ENCODE measurements at regions not wholly inside any gene's neighbourhood (a gene's known extent, or its start where the extent isn't known, plus 50 kb on each side); places are given as distances from the start of the nearest gene placed in this dataset.

DNA sequence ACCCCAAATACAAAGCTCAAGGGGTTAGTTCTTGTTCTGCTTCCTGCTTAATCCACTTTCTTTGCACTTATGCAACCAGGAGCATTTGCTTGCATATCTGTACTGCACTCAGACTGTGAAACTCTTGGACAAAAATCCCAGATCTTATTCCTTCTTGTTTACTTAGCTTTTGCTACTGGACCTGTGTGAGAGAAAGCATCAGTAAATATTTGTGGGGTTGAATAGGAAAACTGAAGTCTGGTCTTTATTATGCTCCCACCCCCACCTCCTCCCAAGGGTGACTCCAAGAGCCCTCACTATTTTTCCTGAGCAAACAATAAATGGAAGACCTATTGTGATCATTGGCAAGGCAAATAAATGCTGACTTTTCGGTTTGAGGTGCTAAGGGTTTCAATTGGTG is 57.1 kb upstream of the VSTM2A start:
- CTCF ChIA-PET (ENCODE audit: partially characterized antibody): no interaction called here
- Histone ChIP-seq H3K4me1 (replicated peaks in 1 of 4; ENCODE audit: control insufficient read depth in 3 of 4, insufficient read depth in 4 of 4, low read length in 3 of 4) (no peaks in the 10 kb centered on the region), H3K79me2 (ENCODE audit: control insufficient read depth in 1 of 2, insufficient read depth in 2 of 2, low read length in 2 of 2) (no peaks in the 10 kb centered on the region), H2BK15ac (ENCODE audit: low read length) (no peak overlapping the region), H2BK12ac (ENCODE audit: low read depth, low read length) (no peak overlapping the region), H2BK120ac (replicated peaks; ENCODE audit: low read depth, low read length) (no peak overlapping the region), H4K5ac (ENCODE audit: insufficient read length, low read depth, low read length) (no peak overlapping the region), H3K4ac (replicated peaks; ENCODE audit: insufficient read length, low read depth, low read length) (no peak overlapping the region), H4K91ac (replicated peaks; ENCODE audit: insufficient read length, low read length) (no peak overlapping the region), H2BK5ac (ENCODE audit: low read depth, low read length) (no peak overlapping the region), H3K27ac (ENCODE audit: low read depth, low read length) (no peak overlapping the region), H3K56ac (replicated peaks; ENCODE audit: insufficient read length, low read depth, low read length) (no peak overlapping the region), H2AK5ac (ENCODE audit: low read depth, low read length) (no peak overlapping the region), H4K20me1 (replicated peaks in 1 of 2; ENCODE audit: control insufficient read depth in 1 of 2, insufficient read depth in 2 of 2, low read length in 2 of 2) (no peaks in the 10 kb centered on the region), H4K8ac (ENCODE audit: extremely low read depth, insufficient read depth, low read length) (no peak overlapping the region), H3K27me3 (replicated peaks in 1 of 4; ENCODE audit: control insufficient read depth in 3 of 4, extremely low read depth in 1 of 4, insufficient read depth in 3 of 4, low read length in 3 of 4) (no peaks in the 10 kb centered on the region), H2AFZ (ENCODE audit: low read length) (no peak overlapping the region), H3K23ac (ENCODE audit: insufficient read length) (no peak overlapping the region), H3K36me3 (ENCODE audit: control insufficient read depth in 2 of 4, insufficient read depth in 4 of 4, low read length in 3 of 4) (no peaks in the 10 kb centered on the region), H2BK20ac (ENCODE audit: low read length) (no peak overlapping the region), H3K9ac (replicated peaks in 1 of 4; ENCODE audit: extremely low read depth in 1 of 4, low read depth in 3 of 4, low read length in 3 of 4) (no peak overlapping the region), H3K4me2 (ENCODE audit: insufficient read depth in 1 of 2, low read depth in 2 of 2, low read length in 2 of 2) (no peak overlapping the region), H3K4me3 (ENCODE audit: extremely low read depth in 1 of 4, insufficient read depth in 2 of 4, low read depth in 3 of 4, low read length in 4 of 4) (no peak overlapping the region), H3K79me1 (ENCODE audit: low read depth, low read length) (no peaks in the 10 kb centered on the region), H3K14ac (ENCODE audit: insufficient read length) (no peak overlapping the region), H3K9me3 (ENCODE audit: insufficient read depth in 2 of 2, low read depth in 1 of 2, low read length in 1 of 2) (0 out of 4 replicates have a peak, but pooled peaks cover 0 to 2% of the 10 kb centered on the region in 2 experiments), H3K23me2 (ENCODE audit: low read depth, low read length) (no peaks in the 10 kb centered on the region), H3K18ac (ENCODE audit: extremely low read depth, low read length) (no peak overlapping the region)
- FAIRE-seq: no peak
- WGBS, 2 experiments (ENCODE audit: extremely low coverage in 1 of 2, insufficient coverage in 1 of 2, insufficient read length in 1 of 2, insufficient replicate concordance in 2 of 2, low coverage in 1 of 2, low lambda C conversion rate in 2 of 2, missing lambda C conversion rate in 1 of 2): 95% methylated on average over 1 of the region's 1 CpG; no CpG with 5 or more reads in 1 of the 2 experiments
- TF ChIP-seq CBX8 (IDR thresholded peaks at IDR 0.05; ENCODE audit: borderline replicate concordance, low read depth, low read length): no peak
- TF ChIP-seq TAF7 (optimal IDR thresholded peaks at IDR 0.05; ENCODE audit: borderline replicate concordance, low read depth, low read length): no peak
- TF ChIP-seq JUN (IDR thresholded peaks at IDR 0.05; ENCODE audit: low read depth, low read length): no peak
- TF ChIP-seq HDAC6 (IDR thresholded peaks at IDR 0.05; ENCODE audit: low read depth, low read length): no peak
- no peak for TF ChIP-seq RFX5 (IDR thresholded peaks at IDR 0.05; ENCODE audit: borderline replicate concordance, low read depth, low read length)
- no peak for TF ChIP-seq SP4 (IDR thresholded peaks at IDR 0.05; ENCODE audit: low read length)
- TF ChIP-seq BRCA1 (IDR thresholded peaks at IDR 0.05; ENCODE audit: low read depth, low read length): no peak
- no peak for TF ChIP-seq BACH1 (IDR thresholded peaks at IDR 0.05; ENCODE audit: low read length)
- no peak for TF ChIP-seq HDAC2 (IDR thresholded peaks at IDR 0.05; ENCODE audit: borderline replicate concordance in 1 of 2, low read depth in 2 of 2, low read length in 2 of 2)
- TF ChIP-seq EZH2 (IDR thresholded peaks at IDR 0.05; ENCODE audit: low read depth, low read length, severe bottlenecking): no peak
- no peak for DNase-seq (ENCODE audit: low read depth in 1 of 2, low spot score in 2 of 2)
- POLR2A ChIA-PET (ENCODE audit: partially characterized antibody): no interaction called here

All from H1 (cell line).